ENCODE measurements at regions not wholly inside any gene's neighbourhood (a gene's known extent, or its start where the extent isn't known, plus 50 kb on each side); places are given as distances from the start of the nearest gene placed in this dataset.

- in situ Hi-C loops (cut with MboI) = no loop called here
- H3K4me3 ChIP-seq = no peak overlapping the region
- DNase-seq (ENCODE audit: extremely low read depth in 1 of 4, low spot score in 3 of 4) (no peak), FAIRE-seq (no peak), ATAC-seq (no peak)
- H3K9me3 ChIP-seq (replicated peaks; ENCODE audit: control insufficient read depth, insufficient read depth, low read depth, low read length) = no peaks in the 10 kb centered on the region
- TF ChIP-seq NCOA1 (IDR thresholded peaks at IDR 0.05; ENCODE audit: low read depth) = no peak
- no peak overlapping the region for H3K4me2 ChIP-seq (ENCODE audit: insufficient read depth, low read length)
- ChIA-PET POLR2A (interaction anchor here (0.7 to 0.9 kb wide), 2 partner anchors 11 to 616 kb away, joined by 3 to 4 read pairs; no protein-coding TSS in a partner anchor), CTCF (ENCODE audit: low intra/inter-chr PET ratio) (no interaction called here)
- no TSS peak for BruUV-seq (replicated peaks)
- 0 out of 2 replicates have a peak, but pooled peaks cover 5% of the 10 kb centered on the region for H4K20me1 ChIP-seq (replicated peaks; ENCODE audit: control insufficient read depth, insufficient read depth, low read length)
- H3K9ac ChIP-seq (ENCODE audit: insufficient read depth in 1 of 2, low read depth in 2 of 2, low read length in 2 of 2) = no peak overlapping the region
- H2AFZ ChIP-seq (ENCODE audit: low read depth, low read length) = no peak overlapping the region
- no peaks in the 10 kb centered on the region for H3K4me1 ChIP-seq (replicated peaks in 1 of 2; ENCODE audit: control insufficient read depth in 2 of 2, insufficient read depth in 2 of 2, low read length in 2 of 2)
- no peak overlapping the region for H3K27ac ChIP-seq (ENCODE audit: extremely low read depth, low read depth, low read length)
- H3K36me3 ChIP-seq (ENCODE audit: control insufficient read depth, insufficient read depth, low read length) = no peaks in the 10 kb centered on the region
- H3K9me1 ChIP-seq (ENCODE audit: control insufficient read depth, insufficient read depth, low read length) = no peaks in the 10 kb centered on the region
- WGBS (ENCODE audit: insufficient coverage, low coverage, missing lambda C conversion rate) = 0% methylated on average over 1 of the region's 1 CpG
- intact Hi-C loops (cut with micrococcal nuclease) = no loop called here
- no peaks in the 10 kb centered on the region for H3K79me2 ChIP-seq (ENCODE audit: control insufficient read depth, insufficient read depth, low read length)
- peaks cover 5 to 24% of the 10 kb centered on the region in 2 experiments; a peak in 3 of 5 replicates for H3K27me3 ChIP-seq (ENCODE audit: control insufficient read depth in 2 of 2, insufficient read depth in 2 of 2, low read length in 2 of 2)
Observed at GRCh38 chr10:70950801-70951200, 62.4 kb upstream of the PCBD1 start.

- Histone ChIP-seq H3K79me2 (ENCODE audit: control insufficient read depth, insufficient read depth, low read length) (no peaks in the 10 kb centered on the region), H3K27me3 (ENCODE audit: control insufficient read depth in 2 of 2, insufficient read depth in 2 of 2, low read length in 2 of 2) (peaks cover 0 to 27% of the 10 kb centered on the region in 2 experiments; a peak in 2 of 5 replicates), H3K9me1 (ENCODE audit: control insufficient read depth, insufficient read depth, low read length) (no peaks in the 10 kb centered on the region), H3K4me1 (replicated peaks in 1 of 2; ENCODE audit: control insufficient read depth in 2 of 2, insufficient read depth in 2 of 2, low read length in 2 of 2) (no peaks in the 10 kb centered on the region), H3K4me2 (ENCODE audit: insufficient read depth, low read length) (no peak overlapping the region), H3K27ac (ENCODE audit: extremely low read depth, low read depth, low read length) (no peak overlapping the region), H3K9ac (ENCODE audit: insufficient read depth in 1 of 2, low read depth in 2 of 2, low read length in 2 of 2) (no peak overlapping the region), H3K4me3 (no peak overlapping the region), H4K20me1 (replicated peaks; ENCODE audit: control insufficient read depth, insufficient read depth, low read length) (0 out of 2 replicates have a peak, but pooled peaks cover 5% of the 10 kb centered on the region), H3K9me3 (replicated peaks; ENCODE audit: control insufficient read depth, insufficient read depth, low read depth, low read length) (no peaks in the 10 kb centered on the region), H2AFZ (ENCODE audit: low read depth, low read length) (no peak overlapping the region), H3K36me3 (ENCODE audit: control insufficient read depth, insufficient read depth, low read length) (no peaks in the 10 kb centered on the region)
- ChIA-PET CTCF (ENCODE audit: low intra/inter-chr PET ratio) (no interaction called here), POLR2A (interaction anchor here (2.0 to 2.3 kb wide), 2 partner anchors 12 to 17 kb away, joined by 7 to 9 read pairs; no protein-coding TSS in a partner anchor)
- intact Hi-C loops (cut with micrococcal nuclease) (no loop called here), in situ Hi-C loops (cut with MboI) (no loop called here)
- no peak for ATAC-seq
- BruUV-seq (replicated peaks) = no TSS peak
- TF ChIP-seq FOXJ3 (CRISPR knock-in tag; IDR thresholded peaks at IDR 0.05) (no peak), TARDBP (IDR thresholded peaks at IDR 0.05) (no peak), PRPF4 (IDR thresholded peaks at IDR 0.05; ENCODE audit: insufficient read depth, low read depth, low read length, poor library complexity, severe bottlenecking) (no peak)
- no peak for DNase-seq (ENCODE audit: extremely low read depth in 1 of 4, low spot score in 3 of 4)
- FAIRE-seq = no peak
- 1% methylated on average over 4 of the region's 4 CpGs for WGBS (ENCODE audit: insufficient coverage, low coverage, missing lambda C conversion rate)
Observed at GRCh38 chr10:70952401-70952800, 64.0 kb upstream of the PCBD1 start.

Measured in K562 (cell line).